HepG2 (cell line): ENCODE measurements at regions not wholly inside any gene's neighbourhood (a gene's known extent, or its start where the extent isn't known, plus 50 kb on each side); places are given as distances from the start of the nearest gene placed in this dataset.

ENCODE experiments used
- ATAC-seq: fragments of 200-7000 bp; cut with Tn5 transposase; 3 replicates; pipeline ENCODE4 v1.9.1; 2020; ENCODE audit warnings: mild to moderate bottlenecking, moderate library complexity
- BruUV-seq: library from RNA; stranded (reverse); fragments of 400-500 nt; replicated peaks from 2 replicates; lab custom pipeline; 2021; lab: Mats Ljungman, UMichigan
- CTCF ChIA-PET: fragments of 300-600 bp; formaldehyde crosslinking; extraction: SDS; loops from one replicate; lab custom pipeline; 2021; ENCODE audit warnings: low total read pairs, inconsistent platforms, low intra/inter-chr PET ratio; lab: Yijun Ruan, JAX
- POLR2A ChIA-PET: fragments of 350-600 bp; sonication (Branson Sonifier 250); formaldehyde crosslinking; loops from one replicate; lab custom pipeline; 2020; ENCODE audit warnings: antibody characterized with exemption, inconsistent platforms; lab: Yijun Ruan, JAX
- DNase-seq: peaks from one replicate; pipeline ENCODE4 v3.0.0-alpha.2; 2015; ENCODE audit warnings: low spot score
- FAIRE-seq: peaks from 3 replicates; lab custom pipeline; 2011; peaks lifted over from hg19 to GRCh38; lab: Jason Lieb, UNC
- H2AFZ ChIP-seq: one replicate; pipeline ENCODE4 v1.6.1; 2011; ENCODE audit warnings: low read length, inconsistent platforms
- H3K27ac ChIP-seq: fragments of 300-600 bp; 3 replicates; pipeline ENCODE4 v1.8.0; 2011; ENCODE audit warnings: mixed run types, mild to moderate bottlenecking, mixed read lengths, low read length, inconsistent platforms; ENCODE audit not compliant: insufficient read depth; ENCODE audit errors: extremely low read length
- H3K27me3 ChIP-seq, 2 experiments: fragments of 200-600 bp in 1 of 2; 2 replicates in 1 of 2; 3 replicates in 1 of 2; pipeline versions ENCODE4 v1.6.0 to v1.8.0; 2011; ENCODE audit warnings: low read length in 2 of 2, mild to moderate bottlenecking in 2 of 2, moderate library complexity in 2 of 2, inconsistent platforms in 1 of 2; ENCODE audit not compliant: insufficient read depth in 2 of 2, control insufficient read depth in 1 of 2
- H3K36me3 ChIP-seq, 2 experiments: fragments of 200-600 bp in 1 of 2; replicated peaks in 1 of 2; 2 replicates in 1 of 2; 3 replicates in 1 of 2; pipeline versions ENCODE4 v1.5.1 to v1.8.0; 2011; ENCODE audit warnings: low read length in 2 of 2, inconsistent platforms in 1 of 2; ENCODE audit not compliant: insufficient read depth in 2 of 2, control insufficient read depth in 1 of 2
- H3K4me1 ChIP-seq: 2 replicates; pipeline ENCODE4 v1.5.1; 2012; ENCODE audit warnings: low read length, inconsistent platforms; ENCODE audit not compliant: insufficient read depth
- H3K4me2 ChIP-seq: 2 replicates; pipeline ENCODE4 v1.6.0; 2011; ENCODE audit warnings: low read depth, low read length, inconsistent platforms
- H3K4me3 ChIP-seq, 3 experiments: fragments of 200-600 bp in 1 of 3; sonication (generic), shearing (Covaris generic) in 1 of 3; replicated peaks in 1 of 3; 2 replicates each; pipeline ENCODE4 v1.5.1; 2011 to 2016; ENCODE audit warnings: low read length in 3 of 3, inconsistent platforms in 2 of 3, low read depth in 2 of 3, mild to moderate bottlenecking in 2 of 3, control low read depth in 1 of 3, mixed read lengths in 1 of 3; ENCODE audit not compliant: insufficient read depth in 1 of 3
- H3K79me2 ChIP-seq: one replicate; pipeline ENCODE4 v1.6.1; 2011; ENCODE audit warnings: low read length, inconsistent platforms; ENCODE audit not compliant: insufficient read depth
- H3K9ac ChIP-seq: 2 replicates; pipeline ENCODE4 v1.6.0; 2011; ENCODE audit warnings: mild to moderate bottlenecking, low read depth, low read length, inconsistent platforms; ENCODE audit not compliant: insufficient read depth
- H3K9me3 ChIP-seq: 2 replicates; pipeline ENCODE4 v1.5.1; 2012; ENCODE audit warnings: mild to moderate bottlenecking, low read length
- H4K20me1 ChIP-seq: 2 replicates; pipeline ENCODE4 v1.6.0; 2011; ENCODE audit warnings: inconsistent platforms, mild to moderate bottlenecking, low read length, moderate library complexity; ENCODE audit not compliant: insufficient read depth
- CAMTA2 ChIP-seq: sonication (generic); formaldehyde crosslinking; IDR thresholded peaks from 2 replicates; pipeline ENCODE4 v1.4.0; 2020; ENCODE audit warnings: mild to moderate bottlenecking, missing genetic modification reagents, borderline replicate concordance
- DMTF1 ChIP-seq: sonication (generic); formaldehyde crosslinking; IDR thresholded peaks from 2 replicates; pipeline ENCODE4 v1.4.0; 2020; ENCODE audit warnings: mild to moderate bottlenecking, missing genetic modification reagents
- EED ChIP-seq: sonication (generic); formaldehyde crosslinking; IDR thresholded peaks from 2 replicates; pipeline ENCODE4 v1.5.0; 2020; ENCODE audit warnings: mild to moderate bottlenecking, missing genetic modification reagents
- ETV6 ChIP-seq: sonication (generic); formaldehyde crosslinking; conservative IDR thresholded peaks from 2 replicates; pipeline ENCODE4 v1.4.0; 2020; ENCODE audit warnings: missing genetic modification reagents
- NFYC ChIP-seq: IDR thresholded peaks from 2 replicates; pipeline ENCODE4 v1.6.1; 2016; ENCODE audit warnings: missing genetic modification reagents, missing compliant biosample characterization
- STAG1 ChIP-seq: sonication (generic); formaldehyde crosslinking; IDR thresholded peaks from 2 replicates; pipeline ENCODE4 v1.4.0; 2020; ENCODE audit warnings: missing genetic modification reagents
- YEATS2 ChIP-seq: sonication (generic); formaldehyde crosslinking; IDR thresholded peaks from 2 replicates; pipeline ENCODE4 v1.4.0; 2020; ENCODE audit warnings: missing genetic modification reagents, borderline replicate concordance
- ZMYM4 ChIP-seq: sonication (generic); formaldehyde crosslinking; IDR thresholded peaks from 2 replicates; pipeline ENCODE4 v1.8.1; 2023; ENCODE audit warnings: mild to moderate bottlenecking, missing genetic modification reagents
- ZNF143 ChIP-seq: sonication (generic); formaldehyde crosslinking; IDR thresholded peaks from 2 replicates; pipeline ENCODE4 v1.4.0; 2020; ENCODE audit warnings: missing genetic modification reagents
- WGBS: methylation state at CpG from one replicate; pipeline ENCODE4 v1.1.6; 2017; ENCODE audit warnings: low lambda C conversion rate; 5-methylcytosine and 5-hydroxymethylcytosine counted together
- in situ Hi-C: cut with HindIII; loops from 2 replicates; pipeline ENCODE4 v1.10.0; 2017; ENCODE audit warnings: low pct_unique_long_range_greater_than_20kb; ENCODE audit not compliant: extremely low pct_ligation_motif_present
- intact Hi-C: fragments of 100-400 bp; cut with micrococcal nuclease; formaldehyde crosslinking; loops from one replicate; pipeline ENCODE4 v1.10.0; 2022; ENCODE audit not compliant: unreplicated experiment
- TF ChIP-seq, protein P1 (sequence below): sonication (generic); formaldehyde crosslinking; IDR thresholded peaks from 2 replicates; pipeline ENCODE4 v1.4.0; 2020; ENCODE audit warnings: missing genetic modification reagents
- TF ChIP-seq, protein P2 (sequence below): sonication (generic); formaldehyde crosslinking; IDR thresholded peaks from 2 replicates; pipeline ENCODE4 v1.5.1; 2020; ENCODE audit warnings: missing genetic modification reagents, mild to moderate bottlenecking, borderline replicate concordance

GRCh38 chr12:82299319-82300025 lies 58.7 kb downstream of the CCDC59 start:
- Histone ChIP-seq H2AFZ (no peak overlapping the region), H3K79me2 (no peaks in the 10 kb centered on the region), H3K9me3 (no peaks in the 10 kb centered on the region), H3K9ac (no peak overlapping the region), H3K4me3 (no peak overlapping the region), H3K36me3 (no peaks in the 10 kb centered on the region), H3K27me3 (no peaks in the 10 kb centered on the region), H4K20me1 (no peaks in the 10 kb centered on the region), H3K4me2 (no peak overlapping the region), H3K27ac (no peak overlapping the region), H3K4me1 (no peaks in the 10 kb centered on the region)
- ChIA-PET CTCF (no interaction called here), POLR2A (no interaction called here)
- ATAC-seq (no peak), DNase-seq (no peak), FAIRE-seq (no peak)
- BruUV-seq, result no TSS peak
- in situ Hi-C loops (no loop called here), intact Hi-C loops (no loop called here)
- WGBS, result 2% methylated on average over 2 of the region's 2 CpGs
- no peak for TF ChIP-seq ZNF143 (CRISPR knock-in tag)
- TF ChIP-seq ZMYM4 (CRISPR knock-in tag), result no peak
- no peak for TF ChIP-seq YEATS2 (CRISPR knock-in tag)
- TF ChIP-seq CAMTA2 (CRISPR knock-in tag), result no peak
- TF ChIP-seq DMTF1 (CRISPR knock-in tag), result no peak
- TF ChIP-seq ETV6 (CRISPR knock-in tag), result no peak

DNA sequence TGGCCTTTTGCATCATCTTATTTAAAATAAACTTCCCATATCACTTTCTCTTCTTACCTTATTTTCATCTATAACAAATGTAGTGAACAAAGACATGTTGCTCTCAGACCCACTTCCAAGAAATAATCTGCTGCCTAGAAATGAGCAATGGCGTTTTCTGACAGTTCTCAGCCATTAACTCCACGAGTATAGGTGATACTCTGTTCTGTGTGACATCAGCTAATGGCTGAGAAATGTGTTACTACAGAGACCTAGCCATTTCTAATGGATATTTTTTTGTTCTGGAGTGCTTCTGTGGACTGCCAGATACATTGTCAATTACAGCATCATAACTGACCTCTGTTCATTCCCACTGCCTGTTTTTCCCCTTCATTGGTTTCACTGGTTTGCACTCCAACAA lies 67.8 kb downstream of the CCDC59 start:
- in situ Hi-C loops, result no loop called here
- ChIA-PET POLR2A (no interaction called here), CTCF (no interaction called here)
- Histone ChIP-seq H3K9me3 (no peaks in the 10 kb centered on the region), H3K4me3 (no peak overlapping the region), H3K36me3 (no peaks in the 10 kb centered on the region), H3K27me3 (no peaks in the 10 kb centered on the region; a peak in 1 of 5 replicates), H2AFZ (no peak overlapping the region), H3K27ac (no peak overlapping the region), H3K4me2 (no peak overlapping the region), H3K9ac (no peak overlapping the region), H4K20me1 (no peaks in the 10 kb centered on the region), H3K79me2 (no peaks in the 10 kb centered on the region), H3K4me1 (no peaks in the 10 kb centered on the region)
- ATAC-seq (no peak), FAIRE-seq (no peak), DNase-seq (no peak)
- WGBS, result 0% methylated on average over 2 of the region's 2 CpGs
- intact Hi-C loops, result no loop called here
- no TSS peak for BruUV-seq
- TF ChIP-seq, protein P1, sequence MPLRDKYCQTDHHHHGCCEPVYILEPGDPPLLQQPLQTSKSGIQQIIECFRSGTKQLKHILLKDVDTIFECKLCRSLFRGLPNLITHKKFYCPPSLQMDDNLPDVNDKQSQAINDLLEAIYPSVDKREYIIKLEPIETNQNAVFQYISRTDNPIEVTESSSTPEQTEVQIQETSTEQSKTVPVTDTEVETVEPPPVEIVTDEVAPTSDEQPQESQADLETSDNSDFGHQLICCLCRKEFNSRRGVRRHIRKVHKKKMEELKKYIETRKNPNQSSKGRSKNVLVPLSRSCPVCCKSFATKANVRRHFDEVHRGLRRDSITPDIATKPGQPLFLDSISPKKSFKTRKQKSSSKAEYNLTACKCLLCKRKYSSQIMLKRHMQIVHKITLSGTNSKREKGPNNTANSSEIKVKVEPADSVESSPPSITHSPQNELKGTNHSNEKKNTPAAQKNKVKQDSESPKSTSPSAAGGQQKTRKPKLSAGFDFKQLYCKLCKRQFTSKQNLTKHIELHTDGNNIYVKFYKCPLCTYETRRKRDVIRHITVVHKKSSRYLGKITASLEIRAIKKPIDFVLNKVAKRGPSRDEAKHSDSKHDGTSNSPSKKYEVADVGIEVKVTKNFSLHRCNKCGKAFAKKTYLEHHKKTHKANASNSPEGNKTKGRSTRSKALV (CRISPR knock-in tag), result no peak
- no peak for TF ChIP-seq STAG1 (CRISPR knock-in tag)
- TF ChIP-seq, protein P2, sequence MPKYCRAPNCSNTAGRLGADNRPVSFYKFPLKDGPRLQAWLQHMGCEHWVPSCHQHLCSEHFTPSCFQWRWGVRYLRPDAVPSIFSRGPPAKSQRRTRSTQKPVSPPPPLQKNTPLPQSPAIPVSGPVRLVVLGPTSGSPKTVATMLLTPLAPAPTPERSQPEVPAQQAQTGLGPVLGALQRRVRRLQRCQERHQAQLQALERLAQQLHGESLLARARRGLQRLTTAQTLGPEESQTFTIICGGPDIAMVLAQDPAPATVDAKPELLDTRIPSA (CRISPR knock-in tag), result no peak
- no peak for TF ChIP-seq EED
- TF ChIP-seq NFYC (CRISPR knock-in tag), result no peak
